SU-DHL-6 (cell line): ENCODE measurements at regions not wholly inside any gene's neighbourhood (a gene's known extent, or its start where the extent isn't known, plus 50 kb on each side); places are given as distances from the start of the nearest gene placed in this dataset.

Experiments used
- H2AFZ ChIP-seq: fragments of 200-600 bp; sonication (generic); 2 replicates; pipeline ENCODE4 v1.6.1; 2014; ENCODE audit warnings: low read depth, mild to moderate bottlenecking, moderate library complexity, mixed read lengths, antibody characterized with exemption, low read length; ENCODE audit not compliant: severe bottlenecking
- H3F3A ChIP-seq: fragments of 200-600 bp; shearing (Covaris generic); 2 replicates; pipeline ENCODE4 v1.6.0; 2016; ENCODE audit warnings: antibody characterized with exemption, mild to moderate bottlenecking; ENCODE audit not compliant: insufficient read depth
- H3K27ac ChIP-seq: fragments of 200-600 bp; sonication (generic); 2 replicates; pipeline ENCODE4 v1.5.1; 2016; ENCODE audit warnings: low read depth, mild to moderate bottlenecking, low read length, moderate library complexity, mixed read lengths
- H3K27me3 ChIP-seq: fragments of 200-600 bp; sonication (generic), shearing (Covaris generic); 2 replicates; pipeline ENCODE4 v1.6.0; 2014; ENCODE audit warnings: mild to moderate bottlenecking, low read length
- H3K36me3 ChIP-seq: fragments of 200-600 bp; sonication (generic); 2 replicates; pipeline ENCODE4 v1.6.1; 2014; ENCODE audit warnings: mild to moderate bottlenecking, low read length, mixed read lengths
- H3K4me2 ChIP-seq: fragments of 300-600, 200-600 bp; shearing (Covaris generic), sonication (generic); 2 replicates; pipeline ENCODE4 v1.6.0; 2014; ENCODE audit warnings: low read length, low read depth, mild to moderate bottlenecking; ENCODE audit not compliant: poor library complexity, severe bottlenecking
- H3K4me3 ChIP-seq: fragments of 200-600 bp; sonication (generic); 2 replicates; pipeline ENCODE4 v1.5.1; 2014; ENCODE audit warnings: antibody characterized with exemption, low read length, mild to moderate bottlenecking, mixed read lengths; ENCODE audit not compliant: insufficient read depth, poor library complexity, severe bottlenecking
- H3K79me2 ChIP-seq: fragments of 200-600 bp; sonication (generic); 2 replicates; pipeline ENCODE4 v1.6.1; 2014; ENCODE audit warnings: mild to moderate bottlenecking, low read length, moderate library complexity; ENCODE audit not compliant: insufficient read depth
- H3K9ac ChIP-seq: fragments of 200-600 bp; sonication (generic); 2 replicates; pipeline ENCODE4 v1.7.0; 2014; ENCODE audit warnings: mild to moderate bottlenecking, low read length
- H3K9me2 ChIP-seq: fragments of 200-600 bp; sonication (generic); replicated peaks from 2 replicates; pipeline ENCODE4 v1.6.1; 2014; ENCODE audit warnings: low read length; ENCODE audit not compliant: insufficient read depth
- H3K9me3 ChIP-seq: fragments of 200-600 bp; sonication (generic); 2 replicates; pipeline ENCODE4 v1.6.1; 2014; ENCODE audit warnings: low read length, mixed read lengths; ENCODE audit not compliant: insufficient read depth
- H4K20me1 ChIP-seq: fragments of 200-600 bp; sonication (generic); 2 replicates; pipeline ENCODE4 v1.6.1; 2014; ENCODE audit warnings: low read depth, mild to moderate bottlenecking, antibody characterized with exemption, low read length, moderate library complexity, mixed read lengths
- CTCF ChIP-seq: fragments of 200-600 bp; sonication (generic); IDR thresholded peaks from one replicate; pipeline ENCODE4 v1.5.1; 2017; ENCODE audit warnings: antibody characterized with exemption, mild to moderate bottlenecking, low read length, moderate library complexity; ENCODE audit not compliant: insufficient read depth, poor library complexity, severe bottlenecking
- EZH2phosphoT487 ChIP-seq: fragments of 200-600 bp; sonication (generic), shearing (Covaris generic); conservative IDR thresholded peaks from 2 replicates; pipeline ENCODE4 v1.6.1; 2018; ENCODE audit warnings: mild to moderate bottlenecking, antibody characterized with exemption, low read length, moderate library complexity, mixed read lengths

GRCh38 chr15:70188286-70188685 lies 90.6 kb upstream of the TLE3 start:
- Histone ChIP-seq H3K4me3 (no peak overlapping the region), H3K9me2 (no peaks in the 10 kb centered on the region), H3K27me3 (no peaks in the 10 kb centered on the region), H3K27ac (no peak overlapping the region), H2AFZ (no peak overlapping the region), H3K79me2 (no peaks in the 10 kb centered on the region), H3K9me3 (no peaks in the 10 kb centered on the region), H3K9ac (no peak overlapping the region), H3F3A (no peaks in the 10 kb centered on the region), H3K36me3 (no peaks in the 10 kb centered on the region), H4K20me1 (no peaks in the 10 kb centered on the region), H3K4me2 (no peak overlapping the region)
- TF ChIP-seq CTCF (no peak), EZH2phosphoT487 (no peak)

- no peaks in the 10 kb centered on the region for H3K27me3 ChIP-seq
- no peak overlapping the region for H2AFZ ChIP-seq
- H3K27ac ChIP-seq: no peak overlapping the region
- no peaks in the 10 kb centered on the region for H4K20me1 ChIP-seq
- no peak overlapping the region for H3K4me3 ChIP-seq
- H3K9me3 ChIP-seq: no peaks in the 10 kb centered on the region
- H3K36me3 ChIP-seq: no peaks in the 10 kb centered on the region
- no peaks in the 10 kb centered on the region for H3K79me2 ChIP-seq
- H3K9me2 ChIP-seq: no peaks in the 10 kb centered on the region
- no peak overlapping the region for H3K9ac ChIP-seq
- no peaks in the 10 kb centered on the region for H3F3A ChIP-seq
- no peak for TF ChIP-seq CTCF
- no peak for TF ChIP-seq EZH2phosphoT487
- no peak overlapping the region for H3K4me2 ChIP-seq
Observed at GRCh38 chr15:70187331-70187730, 89.6 kb upstream of the TLE3 start.

- Histone ChIP-seq H3K4me2 (no peak overlapping the region), H4K20me1 (no peaks in the 10 kb centered on the region), H3K4me3 (no peak overlapping the region), H3K27ac (no peak overlapping the region), H3K9me2 (no peaks in the 10 kb centered on the region), H3K36me3 (no peaks in the 10 kb centered on the region), H3F3A (no peaks in the 10 kb centered on the region), H3K79me2 (no peaks in the 10 kb centered on the region), H3K27me3 (no peaks in the 10 kb centered on the region), H2AFZ (no peak overlapping the region), H3K9ac (no peak overlapping the region), H3K9me3 (no peaks in the 10 kb centered on the region)
- no peak for TF ChIP-seq EZH2phosphoT487
- no peak for TF ChIP-seq CTCF
Observed at GRCh38 chr15:70186152-70186551, 88.4 kb upstream of the TLE3 start.

GRCh38 chr15:70185251-70185711 lies 87.6 kb upstream of the TLE3 start:
- Histone ChIP-seq H3K79me2 (no peaks in the 10 kb centered on the region), H2AFZ (no peak overlapping the region), H3F3A (no peaks in the 10 kb centered on the region), H3K36me3 (no peaks in the 10 kb centered on the region), H3K9ac (no peak overlapping the region), H3K27ac (no peak overlapping the region), H3K4me2 (no peak overlapping the region), H3K9me2 (no peaks in the 10 kb centered on the region), H3K9me3 (no peaks in the 10 kb centered on the region), H3K27me3 (no peaks in the 10 kb centered on the region), H4K20me1 (no peaks in the 10 kb centered on the region), H3K4me3 (no peak overlapping the region)
- TF ChIP-seq CTCF (no peak), EZH2phosphoT487 (no peak)
